CD14-positive monocyte (primary cell): ENCODE measurements at regions not wholly inside any gene's neighbourhood (a gene's known extent, or its start where the extent isn't known, plus 50 kb on each side); places are given as distances from the start of the nearest gene placed in this dataset.

Source experiments
- DNase-seq, 3 donors: peaks; one replicate each; pipeline ENCODE4 v3.0.0-alpha.2; 2011 to 2022
- H2AFZ ChIP-seq: 2 replicates; pipeline ENCODE4 v1.6.0; 2012; ENCODE audit warnings: mild to moderate bottlenecking, low read depth, low read length, inconsistent platforms; ENCODE audit not compliant: insufficient read depth, poor library complexity, severe bottlenecking
- H3K27ac ChIP-seq, 2 donors: 1 replicate in 1 of 2; 2 replicates in 1 of 2; pipeline ENCODE4 v1.5.1; 2012 to 2013; ENCODE audit warnings: low read length in 2 of 2, control low read depth in 1 of 2, inconsistent platforms in 1 of 2, low read depth in 1 of 2, mild to moderate bottlenecking in 1 of 2
- H3K27me3 ChIP-seq, 2 donors: one replicate each; pipeline versions ENCODE4 v1.6.0 to v1.6.1; 2011 to 2013; ENCODE audit warnings: low read length in 2 of 2; ENCODE audit not compliant: control insufficient read depth in 2 of 2, insufficient read depth in 2 of 2
- H3K36me3 ChIP-seq, 2 donors: replicated peaks in 1 of 2; 1 replicate in 1 of 2; 2 replicates in 1 of 2; pipeline versions ENCODE4 v1.5.1 to v1.6.1; 2012 to 2013; ENCODE audit warnings: low read length in 2 of 2, control low read depth in 1 of 2, inconsistent platforms in 1 of 2, mild to moderate bottlenecking in 1 of 2; ENCODE audit not compliant: insufficient read depth in 2 of 2, control insufficient read depth in 1 of 2
- H3K4me1 ChIP-seq, 2 donors: 1 replicate in 1 of 2; 2 replicates in 1 of 2; pipeline versions ENCODE4 v1.5.1 to v1.6.1; 2012 to 2013; ENCODE audit warnings: low read length in 2 of 2, control low read depth in 1 of 2, inconsistent platforms in 1 of 2, mild to moderate bottlenecking in 1 of 2, moderate library complexity in 1 of 2; ENCODE audit not compliant: insufficient read depth in 2 of 2, control insufficient read depth in 1 of 2
- H3K4me2 ChIP-seq: replicated peaks from 2 replicates; pipeline ENCODE3; 2012; ENCODE audit warnings: low read length, moderate library complexity, mild to moderate bottlenecking; ENCODE audit not compliant: poor library complexity, severe bottlenecking; ENCODE audit errors: extremely low read depth
- H3K4me3 ChIP-seq, 3 experiments: fragments of 200-600 bp in 1 of 3; sonication (generic) in 1 of 3; replicated peaks in 1 of 3; 1 replicate in 2 of 3; 2 replicates in 1 of 3; pipeline ENCODE4 v1.5.1; 2011 to 2013; ENCODE audit warnings: low read length in 3 of 3, mild to moderate bottlenecking in 3 of 3, control low read depth in 2 of 3, low read depth in 2 of 3, inconsistent platforms in 1 of 3, moderate library complexity in 1 of 3
- H3K79me2 ChIP-seq: 2 replicates; pipeline ENCODE4 v1.6.0; 2012; ENCODE audit warnings: mild to moderate bottlenecking, control low read depth, inconsistent platforms, low read length, moderate library complexity; ENCODE audit not compliant: insufficient read depth
- H3K9ac ChIP-seq: 2 replicates; pipeline ENCODE4 v1.6.0; 2017; ENCODE audit warnings: low read length, mild to moderate bottlenecking; ENCODE audit not compliant: insufficient read depth, poor library complexity, severe bottlenecking
- H3K9me3 ChIP-seq, 2 donors: replicated peaks in 1 of 2; 1 replicate in 1 of 2; 2 replicates in 1 of 2; pipeline versions ENCODE4 v1.5.1 to v1.6.1; 2012 to 2013; ENCODE audit warnings: low read length in 2 of 2, control low read depth in 1 of 2; ENCODE audit not compliant: control insufficient read depth in 1 of 2, insufficient read depth in 1 of 2
- H4K20me1 ChIP-seq: 2 replicates; pipeline ENCODE4 v1.6.0; 2012; ENCODE audit warnings: mild to moderate bottlenecking, low read length, control low read depth, moderate library complexity; ENCODE audit not compliant: insufficient read depth
- H3K27ac Mint-ChIP-seq, 7 donors: one replicate each; pipeline ENCODE4 v1.8.0; 2020; ENCODE audit warnings: mild to moderate bottlenecking in 7 of 7, mixed read lengths in 7 of 7, moderate library complexity in 6 of 7, inconsistent platforms in 2 of 7
- H3K27me3 Mint-ChIP-seq, 3 donors: one replicate each; pipeline ENCODE4 v1.8.0; 2021 to 2022; ENCODE audit warnings: low read depth in 3 of 3, mild to moderate bottlenecking in 3 of 3, mixed read lengths in 3 of 3, moderate library complexity in 3 of 3, inconsistent platforms in 1 of 3
- H3K36me3 Mint-ChIP-seq, 2 donors: one replicate each; pipeline ENCODE4 v1.8.0; 2020; ENCODE audit warnings: mixed read lengths in 2 of 2, inconsistent platforms in 1 of 2, mild to moderate bottlenecking in 1 of 2
- H3K4me1 Mint-ChIP-seq: one replicate; pipeline ENCODE4 v1.8.0; 2020; ENCODE audit warnings: mild to moderate bottlenecking, mixed read lengths
- H3K4me3 Mint-ChIP-seq, 2 donors: one replicate each; pipeline ENCODE4 v1.8.0; 2020; ENCODE audit warnings: mild to moderate bottlenecking in 2 of 2, mixed read lengths in 2 of 2, moderate library complexity in 1 of 2
- H3K9me3 Mint-ChIP-seq, 7 donors: one replicate each; pipeline ENCODE4 v1.8.0; 2020 to 2022; ENCODE audit warnings: mixed read lengths in 7 of 7, mild to moderate bottlenecking in 6 of 7, moderate library complexity in 6 of 7, inconsistent platforms in 2 of 7
- CTCF ChIP-seq: fragments of 200-600 bp; IDR thresholded peaks from one replicate; pipeline ENCODE4 v1.8.0; 2022; ENCODE audit warnings: antibody characterized with exemption, mild to moderate bottlenecking
- WGBS: methylation state at CpG from one replicate; pipeline ENCODE4 v1.1.5; 2013; ENCODE audit warnings: missing lambda C conversion rate; ENCODE audit not compliant: insufficient coverage; 5-methylcytosine and 5-hydroxymethylcytosine counted together
- intact Hi-C, 2 donors: fragments of 100-400 bp; cut with micrococcal nuclease; formaldehyde crosslinking; loops; one replicate each; pipeline versions ENCODE4 v1.15.0 to v1.15.1; 2023

GRCh38 chr10:91022924-91023699 lies 102.2 kb upstream of the ANKRD1 start:
- intact Hi-C loops = no loop called here

More at GRCh38 chr10:91022924-91023699, 102.2 kb upstream of the ANKRD1 start:
- H3K79me2 ChIP-seq = no peaks in the 10 kb centered on the region
- H3K36me3 ChIP-seq = no peaks in the 10 kb centered on the region
- no peaks in the 10 kb centered on the region for H3K4me1 Mint-ChIP-seq
- H3K36me3 Mint-ChIP-seq = no peaks in the 10 kb centered on the region
- H4K20me1 ChIP-seq = no peaks in the 10 kb centered on the region
- H3K4me3 ChIP-seq = no peak overlapping the region
- H3K27ac Mint-ChIP-seq = no peak overlapping the region
- no peak overlapping the region for H3K4me3 Mint-ChIP-seq
- H3K9ac ChIP-seq = no peak overlapping the region
- H3K27me3 ChIP-seq = peaks cover 0 to 2% of the 10 kb centered on the region in 2 donors
- H3K9me3 ChIP-seq = no peaks in the 10 kb centered on the region
- no peak overlapping the region for H2AFZ ChIP-seq
- H3K4me1 ChIP-seq = no peaks in the 10 kb centered on the region
- H3K27ac ChIP-seq = no peak overlapping the region
- H3K9me3 Mint-ChIP-seq = peaks cover 0 to 8% (median 1%) of the 10 kb centered on the region in 7 donors
- WGBS = 93% methylated on average over 6 of the region's 6 CpGs
- no peak overlapping the region for H3K4me2 ChIP-seq
- no peak for TF ChIP-seq CTCF
- H3K27me3 Mint-ChIP-seq = peaks cover 3 to 6% (median 3%) of the 10 kb centered on the region in 3 donors
- DNase-seq = no peak
